Embryonic facial prominence (tissue), 1 donor: ENCODE measurements at regions not wholly inside any gene's neighbourhood (a gene's known extent, or its start where the extent isn't known, plus 50 kb on each side); places are given as distances from the start of the nearest gene placed in this dataset.
"Not testable (repeated sequence)": the region's sequence is repeated elsewhere in the genome, so short reads cannot be mapped to it uniquely, and the experiment has no call there.

Experiments used
- DNase-seq: peaks from one replicate; pipeline ENCODE4 v3.0.0-alpha.2; 2016; ENCODE audit errors: extremely low spot score

DNA sequence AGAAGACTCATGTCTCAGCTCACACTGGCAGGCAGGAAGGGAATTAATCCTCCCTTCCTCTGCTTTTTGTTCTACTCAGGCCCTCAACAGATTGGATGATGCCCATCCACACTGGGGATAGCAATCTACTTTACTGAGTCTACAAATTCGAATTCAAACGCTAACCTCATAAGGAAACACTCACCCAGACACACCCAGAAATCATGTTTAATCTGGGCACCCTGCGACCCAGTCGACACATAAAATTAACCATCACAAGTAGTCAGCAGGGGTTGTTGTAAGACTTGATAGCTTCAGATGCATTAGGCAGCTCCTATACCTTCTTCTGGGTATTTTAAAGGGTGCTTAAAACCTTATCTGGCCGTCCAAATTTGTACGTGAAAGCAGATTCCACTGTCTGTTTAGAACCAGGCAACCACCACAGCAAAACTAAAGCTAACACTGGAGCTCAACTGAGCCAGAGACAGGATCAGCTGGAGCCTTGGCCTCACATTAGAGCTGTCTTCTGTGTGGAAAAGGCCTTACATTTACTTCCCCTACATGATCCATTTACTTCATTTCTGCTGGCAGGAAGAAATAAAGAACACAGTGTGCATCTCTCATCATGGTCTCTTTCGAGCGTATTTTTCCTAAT is 407.3 kb upstream of the PPP2R3A start:
- DNase-seq = no peak

GRCh38 chr3:135558906-135559305 is 406.6 kb upstream of the PPP2R3A start:
- DNase-seq = no peak

GRCh38 chr3:135559802-135560201 is 405.7 kb upstream of the PPP2R3A start:
- no peak for DNase-seq

DNA sequence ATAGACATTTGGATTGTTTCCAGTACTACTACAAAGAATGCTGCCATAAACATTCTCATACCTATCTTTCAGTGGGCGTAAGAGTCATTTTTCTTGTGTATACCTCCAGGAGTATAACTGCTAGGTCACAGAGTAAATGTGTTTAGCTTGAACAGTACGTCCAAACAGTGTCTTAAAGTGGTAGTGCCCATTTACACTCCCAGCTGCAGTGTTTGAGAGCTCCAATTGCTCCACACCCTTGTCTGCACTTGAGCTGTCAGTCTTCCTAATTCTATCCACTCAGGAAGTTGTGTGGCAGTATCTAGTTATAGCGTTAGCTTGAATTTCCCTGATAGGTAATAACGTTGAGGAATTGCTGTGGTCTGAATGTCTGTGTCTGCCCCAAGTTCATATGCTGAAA is 404.7 kb upstream of the PPP2R3A start:
- DNase-seq = no peak

- DNase-seq = no peak
Observed at GRCh38 chr3:135564696-135565095, 400.8 kb upstream of the PPP2R3A start.

DNA sequence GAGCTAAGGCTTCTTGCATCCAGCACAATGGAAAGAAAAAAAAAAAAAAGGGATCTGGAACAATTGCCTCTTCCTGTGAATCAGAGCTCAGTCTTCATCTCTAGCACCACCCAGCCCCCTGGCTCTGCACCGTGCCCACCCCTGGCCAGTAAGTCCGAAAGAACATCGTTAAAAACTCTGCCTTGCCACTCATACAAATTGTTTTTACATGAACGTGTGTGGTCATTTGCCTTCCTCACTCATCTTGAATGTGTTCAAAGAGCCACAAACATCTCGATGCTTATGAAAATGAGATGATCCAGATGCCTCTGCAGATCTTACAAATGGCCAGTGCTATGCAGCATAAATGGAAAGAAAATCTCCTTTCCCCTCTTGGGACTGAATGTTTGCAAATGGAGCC is 400.0 kb upstream of the PPP2R3A start:
- DNase-seq = no peak

- no peak for DNase-seq
Observed at GRCh38 chr3:135567223-135567622, 398.3 kb upstream of the PPP2R3A start.

- no peak for DNase-seq
Observed at GRCh38 chr3:135576751-135577150, 388.8 kb upstream of the PPP2R3A start.

DNA sequence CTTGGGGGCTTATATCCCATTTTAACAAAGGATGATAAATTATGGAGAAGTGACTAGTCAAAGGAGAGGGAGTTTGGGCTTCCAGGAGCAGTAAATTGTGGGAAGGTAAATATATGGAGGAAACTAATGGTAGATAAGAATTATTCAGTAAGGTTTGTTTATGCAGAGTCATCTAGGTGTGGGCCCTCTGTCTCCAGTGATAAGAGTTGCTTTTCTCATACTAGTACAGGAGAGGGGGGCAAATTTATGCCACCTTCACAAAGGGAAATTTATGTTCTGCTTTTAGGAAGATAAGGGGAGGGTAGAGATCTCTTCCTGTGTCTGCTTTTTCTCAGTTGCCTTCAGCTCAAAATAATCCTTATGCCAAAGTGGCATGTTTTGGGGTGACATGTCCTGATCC is 383.7 kb upstream of the PPP2R3A start:
- DNase-seq = no peak

GRCh38 chr3:135582800-135583199 is 382.7 kb upstream of the PPP2R3A start:
- DNase-seq = no peak

DNA sequence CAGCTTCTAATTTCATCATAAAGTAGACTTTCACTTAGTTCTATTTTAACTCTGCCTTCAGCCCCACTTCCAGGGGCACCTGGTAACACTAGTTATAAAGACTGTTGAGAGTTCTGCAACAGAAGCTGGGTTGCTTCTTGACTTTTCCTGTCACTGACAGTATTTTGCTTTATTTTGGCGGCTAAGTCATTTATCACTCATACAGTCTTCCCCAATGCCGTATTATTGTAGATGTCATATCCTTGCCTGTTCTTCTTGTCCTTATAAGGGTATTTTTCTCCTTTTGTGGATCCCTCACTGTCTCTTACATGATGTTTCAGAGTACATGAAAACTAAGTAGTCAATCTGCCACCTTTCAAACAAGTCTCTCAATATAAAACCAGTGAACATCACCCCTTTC is 369.0 kb upstream of the PPP2R3A start:
- no peak for DNase-seq

- DNase-seq = no peak
Observed at GRCh38 chr3:135597855-135598254, 367.7 kb upstream of the PPP2R3A start.

GRCh38 chr3:135598597-135598996 is 366.9 kb upstream of the PPP2R3A start:
- DNase-seq = no peak

DNA sequence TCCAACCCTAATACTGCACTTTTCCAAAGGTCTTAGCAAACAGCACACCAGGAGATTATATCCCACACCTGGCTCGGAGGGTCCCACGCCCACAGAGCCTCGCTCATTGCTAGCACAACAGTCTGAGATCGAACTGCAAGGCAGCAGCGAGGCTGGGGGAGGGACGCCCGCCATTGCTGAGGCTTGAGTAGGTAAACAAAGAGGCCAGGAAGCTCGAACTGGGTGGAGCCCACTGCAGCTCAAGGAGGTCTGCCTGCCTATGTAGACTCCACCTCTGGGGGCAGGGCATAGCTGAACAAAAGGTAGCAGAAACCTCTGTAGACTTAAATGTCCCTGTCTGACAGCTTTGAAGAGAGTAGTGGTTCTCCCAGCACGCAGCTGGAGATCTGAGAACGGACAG is 361.0 kb upstream of the PPP2R3A start:
- not testable (repeated sequence) for DNase-seq

GRCh38 chr3:135618123-135618522 is 347.4 kb upstream of the PPP2R3A start:
- no peak for DNase-seq

DNA sequence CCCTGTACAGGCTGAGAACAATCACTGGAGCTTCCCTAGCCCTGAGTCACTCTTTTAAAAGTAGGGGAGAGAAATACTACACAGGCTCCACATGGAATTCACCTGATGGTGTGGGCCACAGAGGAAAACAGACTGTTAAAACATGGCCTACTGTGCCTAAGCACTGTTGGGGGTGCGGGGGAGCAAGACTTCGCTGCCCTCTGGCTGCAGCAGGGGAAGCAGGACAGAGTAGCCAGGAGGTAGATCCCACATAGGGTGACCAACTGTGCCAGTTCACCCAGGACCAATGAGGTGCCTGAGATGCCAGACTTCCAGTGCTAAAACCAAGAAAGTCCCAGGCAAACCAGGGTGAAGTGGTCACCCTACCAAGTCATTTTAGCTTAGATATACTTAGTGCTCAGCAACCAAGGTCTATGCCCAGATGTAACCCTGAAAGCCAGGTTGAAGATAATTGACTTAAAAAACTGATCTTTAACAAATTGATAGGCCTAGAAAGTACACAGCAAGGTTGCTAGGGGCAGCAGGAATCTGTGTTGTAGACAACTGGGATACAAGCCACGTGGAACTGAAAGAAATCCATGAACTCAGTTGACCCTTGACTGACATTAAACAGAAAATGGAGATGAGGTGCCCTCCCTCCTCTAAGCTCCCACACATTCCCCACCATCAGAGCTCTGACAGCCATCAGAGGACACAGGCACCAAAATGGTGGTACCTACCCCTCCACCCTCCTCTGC is 344.2 kb upstream of the PPP2R3A start:
- DNase-seq = no peak

- DNase-seq = no peak
Observed at GRCh38 chr3:135622215-135622614, 343.3 kb upstream of the PPP2R3A start.

DNA sequence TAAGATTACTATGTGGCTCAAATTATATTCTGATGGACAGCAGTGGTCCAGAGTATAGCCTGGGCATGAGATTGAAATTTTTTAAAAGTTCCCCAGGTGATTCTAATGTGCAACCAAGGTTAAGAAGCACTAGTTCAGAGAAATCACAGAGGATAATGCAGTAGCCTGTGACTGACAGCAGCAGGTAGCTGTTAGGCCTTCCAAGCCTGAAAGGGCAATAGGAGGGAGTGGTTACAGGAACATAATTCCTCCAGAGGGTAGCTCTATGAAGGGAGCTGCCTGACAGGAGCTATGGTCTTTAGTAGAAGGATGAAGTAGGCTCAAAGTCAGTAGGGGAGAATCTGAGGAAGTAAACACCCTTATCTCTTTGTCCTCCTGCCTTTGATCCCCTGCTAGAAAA is 342.9 kb upstream of the PPP2R3A start:
- DNase-seq = no peak

GRCh38 chr3:135623558-135623957 is 342.0 kb upstream of the PPP2R3A start:
- no peak for DNase-seq

- DNase-seq = no peak
Observed at GRCh38 chr3:135627057-135627456, 338.5 kb upstream of the PPP2R3A start.

DNA sequence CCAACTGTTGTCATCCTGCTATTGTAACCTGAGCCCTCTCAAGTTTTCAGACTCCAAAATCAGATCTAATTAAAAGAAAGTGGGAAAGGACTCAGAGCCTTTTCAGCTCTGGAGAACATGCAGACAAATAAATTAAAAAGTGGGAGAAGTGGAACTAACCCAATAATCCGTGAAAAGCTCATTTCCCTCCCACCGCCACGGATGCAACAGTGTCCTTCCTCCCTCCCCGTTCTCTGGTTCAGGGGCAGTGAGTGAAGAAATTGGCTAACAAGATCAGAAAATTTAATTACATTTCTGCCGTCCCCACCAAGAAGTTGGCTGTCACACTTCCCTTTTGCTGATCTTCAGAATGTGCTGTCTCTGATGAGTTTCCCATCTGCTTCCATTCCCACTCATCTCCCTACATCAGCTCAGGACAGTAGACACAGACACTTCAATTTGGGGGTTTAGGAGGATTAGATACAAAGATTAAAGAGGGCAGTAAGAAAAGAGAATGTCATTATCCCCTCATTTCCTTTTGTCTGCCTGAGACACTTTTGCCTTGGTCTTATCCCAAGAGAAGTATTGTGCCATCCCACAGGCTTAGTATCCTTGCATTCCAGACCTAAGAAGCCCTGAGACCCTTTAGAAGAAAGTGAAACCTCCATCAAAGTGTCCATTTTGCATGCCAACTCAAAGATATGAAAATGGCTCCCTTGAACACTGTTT is 335.7 kb upstream of the PPP2R3A start:
- no peak for DNase-seq

DNA sequence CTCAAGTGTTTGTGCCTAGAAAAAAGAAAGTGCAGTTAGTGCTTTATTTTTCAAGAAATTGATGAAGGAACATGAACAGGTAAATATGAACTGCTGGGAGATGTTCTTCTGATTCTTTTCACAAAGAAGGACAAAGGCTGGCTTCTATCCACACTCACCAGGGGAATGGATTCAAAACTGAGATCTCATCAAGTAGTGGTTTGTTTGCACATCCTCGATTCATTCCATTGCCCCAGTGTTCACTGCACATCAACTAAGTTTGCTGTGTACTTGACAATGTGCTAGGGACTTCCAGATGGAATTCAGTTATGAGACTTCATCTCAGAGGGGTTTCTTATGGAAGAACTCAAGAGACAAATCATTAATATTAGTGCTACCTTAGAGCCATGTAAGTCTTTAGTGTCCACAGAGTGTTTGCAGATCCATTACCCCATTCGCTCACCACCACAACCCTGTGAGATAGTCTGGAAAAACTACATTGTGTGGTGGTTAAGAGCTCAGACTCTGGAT is 332.9 kb upstream of the PPP2R3A start:
- DNase-seq = no peak

DNA sequence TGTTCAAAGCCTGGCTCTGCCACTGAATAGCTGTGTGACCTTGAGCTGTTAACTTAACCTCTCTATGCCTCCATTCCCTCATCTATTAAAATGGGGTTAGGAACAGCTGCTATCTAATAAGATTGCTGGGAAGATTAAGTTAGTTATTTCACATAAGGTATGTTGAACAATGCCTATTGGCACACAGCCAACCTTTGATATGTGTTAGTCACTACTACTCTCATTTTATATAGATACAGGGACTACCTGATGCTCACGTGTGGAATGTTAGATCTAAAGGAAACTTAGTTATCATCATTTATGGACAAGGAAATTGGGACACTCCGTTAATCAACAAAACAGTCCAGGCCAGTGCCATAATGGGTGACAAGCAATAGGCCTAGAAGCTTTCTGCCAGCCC is 332.4 kb upstream of the PPP2R3A start:
- DNase-seq = no peak
